ENCODE measurements at regions not wholly inside any gene's neighbourhood (a gene's known extent, or its start where the extent isn't known, plus 50 kb on each side); places are given as distances from the start of the nearest gene placed in this dataset.

GRCh38 chr6:164040994-164041393 is 626.5 kb downstream of the QKI start:
- Histone ChIP-seq H4K20me1 (ENCODE audit: insufficient read depth, low read length) (no peaks in the 10 kb centered on the region), H3K9me2 (replicated peaks; ENCODE audit: insufficient read depth, low read length) (no peaks in the 10 kb centered on the region), H3K27me3 (replicated peaks; ENCODE audit: insufficient read depth, low read length) (no peaks in the 10 kb centered on the region)

GRCh38 chr6:164039954-164040375 is 625.4 kb downstream of the QKI start:
- no peaks in the 10 kb centered on the region for H3K36me3 ChIP-seq (replicated peaks; ENCODE audit: insufficient read depth, low read length)
- TF ChIP-seq EZH2phosphoT487 (IDR thresholded peaks at IDR 0.05; ENCODE audit: low read length): no peak
- TF ChIP-seq EZH2 (optimal IDR thresholded peaks at IDR 0.05; ENCODE audit: low read depth, low read length): no peak
- no peak for TF ChIP-seq CTCF (IDR thresholded peaks at IDR 0.05; ENCODE audit: low read length)
- no peak for DNase-seq
- H4K20me1 ChIP-seq (ENCODE audit: insufficient read depth, low read length): no peaks in the 10 kb centered on the region
- no peaks in the 10 kb centered on the region for H3K9me2 ChIP-seq (replicated peaks; ENCODE audit: insufficient read depth, low read length)
- H3K27me3 ChIP-seq (replicated peaks; ENCODE audit: insufficient read depth, low read length): no peaks in the 10 kb centered on the region
- H3K4me3 ChIP-seq (ENCODE audit: low read length): no peak overlapping the region
- H3F3A ChIP-seq (ENCODE audit: insufficient read depth, low read length): no peaks in the 10 kb centered on the region
- no peaks in the 10 kb centered on the region for H3K9me3 ChIP-seq (replicated peaks; ENCODE audit: insufficient read depth, low read length)
- H3K27ac ChIP-seq (ENCODE audit: low read length): no peak overlapping the region
- H2AFZ ChIP-seq (ENCODE audit: low read length): no peak overlapping the region
- H3K9ac ChIP-seq (ENCODE audit: low read length): no peak overlapping the region
- H3K4me1 ChIP-seq (ENCODE audit: low read length): no peaks in the 10 kb centered on the region
- no peak overlapping the region for H3K4me2 ChIP-seq (ENCODE audit: low read depth, low read length)
- H3K79me2 ChIP-seq (ENCODE audit: low read length): no peaks in the 10 kb centered on the region

More at GRCh38 chr6:164040994-164041393, 626.5 kb downstream of the QKI start:
- Histone ChIP-seq H3K9me3 (replicated peaks; ENCODE audit: insufficient read depth, low read length) (no peaks in the 10 kb centered on the region), H3K4me2 (ENCODE audit: low read depth, low read length) (no peak overlapping the region), H3K36me3 (replicated peaks; ENCODE audit: insufficient read depth, low read length) (no peaks in the 10 kb centered on the region), H3K9ac (ENCODE audit: low read length) (no peak overlapping the region), H2AFZ (ENCODE audit: low read length) (no peak overlapping the region), H3K27ac (ENCODE audit: low read length) (no peak overlapping the region), H3K79me2 (ENCODE audit: low read length) (no peaks in the 10 kb centered on the region), H3F3A (ENCODE audit: insufficient read depth, low read length) (no peaks in the 10 kb centered on the region), H3K4me1 (ENCODE audit: low read length) (no peaks in the 10 kb centered on the region), H3K4me3 (ENCODE audit: low read length) (no peak overlapping the region)
- no peak for DNase-seq
- TF ChIP-seq EZH2 (optimal IDR thresholded peaks at IDR 0.05; ENCODE audit: low read depth, low read length): no peak
- TF ChIP-seq CTCF (IDR thresholded peaks at IDR 0.05; ENCODE audit: low read length): no peak
- no peak for TF ChIP-seq EZH2phosphoT487 (IDR thresholded peaks at IDR 0.05; ENCODE audit: low read length)

- no peak overlapping the region for H3K4me3 ChIP-seq (ENCODE audit: low read length)
- no peaks in the 10 kb centered on the region for H3K4me1 ChIP-seq (ENCODE audit: low read length)
- no peak overlapping the region for H3K4me2 ChIP-seq (ENCODE audit: low read depth, low read length)
- H3K9me2 ChIP-seq (replicated peaks; ENCODE audit: insufficient read depth, low read length): no peaks in the 10 kb centered on the region
- no peaks in the 10 kb centered on the region for H4K20me1 ChIP-seq (ENCODE audit: insufficient read depth, low read length)
- no peaks in the 10 kb centered on the region for H3F3A ChIP-seq (ENCODE audit: insufficient read depth, low read length)
- H3K36me3 ChIP-seq (replicated peaks; ENCODE audit: insufficient read depth, low read length): no peaks in the 10 kb centered on the region
- H3K9me3 ChIP-seq (replicated peaks; ENCODE audit: insufficient read depth, low read length): no peaks in the 10 kb centered on the region
- H2AFZ ChIP-seq (ENCODE audit: low read length): no peak overlapping the region
- DNase-seq: no peak
- TF ChIP-seq EZH2 (optimal IDR thresholded peaks at IDR 0.05; ENCODE audit: low read depth, low read length): no peak
- no peaks in the 10 kb centered on the region for H3K27me3 ChIP-seq (replicated peaks; ENCODE audit: insufficient read depth, low read length)
- H3K27ac ChIP-seq (ENCODE audit: low read length): no peak overlapping the region
- no peaks in the 10 kb centered on the region for H3K79me2 ChIP-seq (ENCODE audit: low read length)
- no peak overlapping the region for H3K9ac ChIP-seq (ENCODE audit: low read length)
Observed at GRCh38 chr6:164037171-164037870, 622.8 kb downstream of the QKI start.

- Histone ChIP-seq H3K9ac (ENCODE audit: low read length) (no peak overlapping the region), H3K36me3 (replicated peaks; ENCODE audit: insufficient read depth, low read length) (no peaks in the 10 kb centered on the region), H2AFZ (ENCODE audit: low read length) (no peak overlapping the region), H3K9me3 (replicated peaks; ENCODE audit: insufficient read depth, low read length) (no peaks in the 10 kb centered on the region), H3K9me2 (replicated peaks; ENCODE audit: insufficient read depth, low read length) (no peaks in the 10 kb centered on the region), H3K4me2 (ENCODE audit: low read depth, low read length) (no peak overlapping the region), H3K4me3 (ENCODE audit: low read length) (no peak overlapping the region), H3K27me3 (replicated peaks; ENCODE audit: insufficient read depth, low read length) (no peaks in the 10 kb centered on the region), H3K27ac (ENCODE audit: low read length) (no peak overlapping the region), H3K79me2 (ENCODE audit: low read length) (no peaks in the 10 kb centered on the region), H3F3A (ENCODE audit: insufficient read depth, low read length) (no peaks in the 10 kb centered on the region), H4K20me1 (ENCODE audit: insufficient read depth, low read length) (no peaks in the 10 kb centered on the region), H3K4me1 (ENCODE audit: low read length) (no peaks in the 10 kb centered on the region)
- TF ChIP-seq CTCF (IDR thresholded peaks at IDR 0.05; ENCODE audit: low read length): no peak
- no peak for TF ChIP-seq EZH2phosphoT487 (IDR thresholded peaks at IDR 0.05; ENCODE audit: low read length)
- no peak for TF ChIP-seq EZH2 (optimal IDR thresholded peaks at IDR 0.05; ENCODE audit: low read depth, low read length)
- DNase-seq: no peak
Observed at GRCh38 chr6:164035900-164036485, 621.5 kb downstream of the QKI start.

All from MM.1S (cell line).